Tibial nerve (tissue), 4 donors: ENCODE measurements at regions not wholly inside any gene's neighbourhood (a gene's known extent, or its start where the extent isn't known, plus 50 kb on each side); places are given as distances from the start of the nearest gene placed in this dataset.

ENCODE experiments used
- EP300 ChIP-seq, 2 donors: sonication (generic); formaldehyde crosslinking; IDR thresholded peaks; one replicate each; pipeline ENCODE4 v1.6.1; 2017; ENCODE audit warnings: antibody characterized with exemption in 2 of 2, mild to moderate bottlenecking in 1 of 2
- POLR2A ChIP-seq, 2 donors: fragments of 450-650 bp; IDR thresholded peaks; one replicate each; pipeline ENCODE4 v1.6.1; 2017; ENCODE audit warnings: antibody characterized with exemption in 2 of 2, mild to moderate bottlenecking in 2 of 2, moderate library complexity in 2 of 2
- TF ChIP-seq, protein P1 (sequence below), 5 experiments: fragments of 200-600 bp in 3 of 5; fragments of 450-650 bp in 2 of 5; sonication (generic) in 3 of 5; IDR thresholded peaks; one replicate each; pipeline ENCODE4 v1.5.1; 2016 to 2019; ENCODE audit warnings: antibody characterized with exemption in 5 of 5, mild to moderate bottlenecking in 3 of 5, moderate library complexity in 2 of 5

DNA sequence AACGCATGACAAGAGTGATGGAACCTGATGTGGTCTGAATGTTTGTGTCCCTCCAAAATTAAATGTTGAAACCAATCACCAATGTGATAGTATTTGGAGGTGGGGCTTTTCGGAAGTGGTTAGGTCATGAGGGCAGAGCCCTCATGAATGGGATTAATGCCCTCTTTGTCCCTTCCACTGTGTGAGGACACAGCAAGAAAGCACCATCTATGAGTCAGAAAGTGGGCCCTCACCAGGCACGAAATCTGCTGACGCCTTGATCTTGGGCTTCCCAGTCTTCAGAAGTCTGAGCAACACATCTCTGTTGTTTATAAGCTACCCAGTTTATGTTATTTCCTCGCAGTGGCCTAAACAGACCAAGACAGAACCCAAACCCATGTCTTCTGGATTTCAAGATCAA lies 244.0 kb upstream of the JAG1 start:
- TF ChIP-seq, protein P1, sequence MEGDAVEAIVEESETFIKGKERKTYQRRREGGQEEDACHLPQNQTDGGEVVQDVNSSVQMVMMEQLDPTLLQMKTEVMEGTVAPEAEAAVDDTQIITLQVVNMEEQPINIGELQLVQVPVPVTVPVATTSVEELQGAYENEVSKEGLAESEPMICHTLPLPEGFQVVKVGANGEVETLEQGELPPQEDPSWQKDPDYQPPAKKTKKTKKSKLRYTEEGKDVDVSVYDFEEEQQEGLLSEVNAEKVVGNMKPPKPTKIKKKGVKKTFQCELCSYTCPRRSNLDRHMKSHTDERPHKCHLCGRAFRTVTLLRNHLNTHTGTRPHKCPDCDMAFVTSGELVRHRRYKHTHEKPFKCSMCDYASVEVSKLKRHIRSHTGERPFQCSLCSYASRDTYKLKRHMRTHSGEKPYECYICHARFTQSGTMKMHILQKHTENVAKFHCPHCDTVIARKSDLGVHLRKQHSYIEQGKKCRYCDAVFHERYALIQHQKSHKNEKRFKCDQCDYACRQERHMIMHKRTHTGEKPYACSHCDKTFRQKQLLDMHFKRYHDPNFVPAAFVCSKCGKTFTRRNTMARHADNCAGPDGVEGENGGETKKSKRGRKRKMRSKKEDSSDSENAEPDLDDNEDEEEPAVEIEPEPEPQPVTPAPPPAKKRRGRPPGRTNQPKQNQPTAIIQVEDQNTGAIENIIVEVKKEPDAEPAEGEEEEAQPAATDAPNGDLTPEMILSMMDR (IDR thresholded peaks at IDR 0.05) = no peak
- TF ChIP-seq POLR2A (IDR thresholded peaks at IDR 0.05) = no peak
- no peak for TF ChIP-seq EP300 (IDR thresholded peaks at IDR 0.05)
